ENCODE measurements at regions not wholly inside any gene's neighbourhood (a gene's known extent, or its start where the extent isn't known, plus 50 kb on each side); places are given as distances from the start of the nearest gene placed in this dataset.
"Not testable (repeated sequence)": the region's sequence is repeated elsewhere in the genome, so short reads cannot be mapped to it uniquely, and the experiment has no call there.

DNA sequence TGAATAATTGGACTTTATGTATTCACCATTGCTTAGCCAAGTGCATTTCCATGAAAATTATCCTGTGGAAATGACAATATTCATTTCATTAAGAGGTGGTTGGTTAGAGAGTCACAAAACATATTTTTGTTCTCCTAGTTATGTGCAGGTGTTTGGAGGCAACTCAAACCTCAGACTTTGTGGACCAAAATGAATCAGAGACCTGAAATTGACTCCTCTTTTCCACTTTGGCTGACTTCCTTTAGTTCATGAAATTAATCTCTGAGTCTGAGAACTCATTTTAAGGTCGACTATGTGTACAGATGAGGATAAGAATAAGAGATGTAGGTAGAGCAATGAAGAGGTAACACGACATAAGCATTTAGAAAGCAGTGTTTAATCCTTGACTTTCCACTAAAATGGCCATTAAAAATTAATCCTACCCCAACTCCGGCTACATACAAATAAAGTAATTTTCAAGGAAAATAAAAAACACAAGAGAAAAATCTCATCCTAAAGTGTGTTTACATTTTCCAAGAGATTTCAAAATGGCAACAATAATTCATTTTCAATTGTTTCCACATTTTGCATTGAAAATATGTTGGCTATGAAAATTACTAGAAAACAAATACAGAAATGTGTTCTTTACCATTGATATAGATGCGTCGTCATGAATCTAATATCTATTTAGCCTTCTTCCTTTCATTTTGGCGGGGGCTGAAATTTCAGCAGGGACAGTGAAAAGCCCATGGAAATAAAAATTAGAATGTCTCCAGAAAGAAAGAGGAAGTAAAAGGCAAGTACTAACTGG, 185.4 kb upstream of the CSNK1A1L start:
- intact Hi-C loops (cut with DNase I), result no loop called here
- H3K27ac ChIP-seq, result no peak overlapping the region
- no peaks in the 10 kb centered on the region for H3K36me3 ChIP-seq
- H3K9me3 ChIP-seq, result no peaks in the 10 kb centered on the region
- TF ChIP-seq POLR2A (IDR thresholded peaks at IDR 0.05) (no peak), EP300 (IDR thresholded peaks at IDR 0.05) (no peak)
- TF ChIP-seq, protein P1, sequence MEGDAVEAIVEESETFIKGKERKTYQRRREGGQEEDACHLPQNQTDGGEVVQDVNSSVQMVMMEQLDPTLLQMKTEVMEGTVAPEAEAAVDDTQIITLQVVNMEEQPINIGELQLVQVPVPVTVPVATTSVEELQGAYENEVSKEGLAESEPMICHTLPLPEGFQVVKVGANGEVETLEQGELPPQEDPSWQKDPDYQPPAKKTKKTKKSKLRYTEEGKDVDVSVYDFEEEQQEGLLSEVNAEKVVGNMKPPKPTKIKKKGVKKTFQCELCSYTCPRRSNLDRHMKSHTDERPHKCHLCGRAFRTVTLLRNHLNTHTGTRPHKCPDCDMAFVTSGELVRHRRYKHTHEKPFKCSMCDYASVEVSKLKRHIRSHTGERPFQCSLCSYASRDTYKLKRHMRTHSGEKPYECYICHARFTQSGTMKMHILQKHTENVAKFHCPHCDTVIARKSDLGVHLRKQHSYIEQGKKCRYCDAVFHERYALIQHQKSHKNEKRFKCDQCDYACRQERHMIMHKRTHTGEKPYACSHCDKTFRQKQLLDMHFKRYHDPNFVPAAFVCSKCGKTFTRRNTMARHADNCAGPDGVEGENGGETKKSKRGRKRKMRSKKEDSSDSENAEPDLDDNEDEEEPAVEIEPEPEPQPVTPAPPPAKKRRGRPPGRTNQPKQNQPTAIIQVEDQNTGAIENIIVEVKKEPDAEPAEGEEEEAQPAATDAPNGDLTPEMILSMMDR (IDR thresholded peaks at IDR 0.05), result no peak
- WGBS, 3 donors, result 74 to 84% (median 81%) methylated on average over 6 of the region's 6 CpGs
- H3K4me3 ChIP-seq, result no peak overlapping the region
- DNase-seq, result no peak
- no peaks in the 10 kb centered on the region for H3K27me3 ChIP-seq
- H3K4me1 ChIP-seq (ENCODE audit: insufficient read depth), result no peaks in the 10 kb centered on the region

- Histone ChIP-seq H3K4me1 (ENCODE audit: insufficient read depth) (no peaks in the 10 kb centered on the region), H3K9me3 (no peaks in the 10 kb centered on the region), H3K27ac (no peak overlapping the region), H3K36me3 (no peaks in the 10 kb centered on the region), H3K27me3 (no peaks in the 10 kb centered on the region), H3K4me3 (no peak overlapping the region)
- TF ChIP-seq POLR2A (IDR thresholded peaks at IDR 0.05) (no peak), EP300 (IDR thresholded peaks at IDR 0.05) (no peak)
- TF ChIP-seq, protein P1 (IDR thresholded peaks at IDR 0.05), result no peak
- intact Hi-C loops (cut with DNase I), result no loop called here
- DNase-seq, result no peak
- 54 to 60% (median 55%) methylated on average over 6 of the region's 6 CpGs for WGBS, 3 donors
These were observed 183.9 kb upstream of the CSNK1A1L start for GRCh38 chr13:37289212-37289935.

- H3K4me3 ChIP-seq, result no peak overlapping the region
- H3K4me1 ChIP-seq (ENCODE audit: insufficient read depth), result no peaks in the 10 kb centered on the region
- WGBS, 3 donors, result 47 to 52% (median 48%) methylated on average over 6 of the region's 6 CpGs
- H3K9me3 ChIP-seq, result no peaks in the 10 kb centered on the region
- H3K27me3 ChIP-seq, result no peaks in the 10 kb centered on the region
- H3K36me3 ChIP-seq, result no peaks in the 10 kb centered on the region
- TF ChIP-seq EP300 (IDR thresholded peaks at IDR 0.05), result no peak
- no peak for TF ChIP-seq POLR2A (IDR thresholded peaks at IDR 0.05)
- TF ChIP-seq, protein P1 (IDR thresholded peaks at IDR 0.05), result no peak
- DNase-seq, result no peak
- intact Hi-C loops (cut with DNase I), result no loop called here
- H3K27ac ChIP-seq, result no peak overlapping the region
These were observed 182.7 kb upstream of the CSNK1A1L start for GRCh38 chr13:37288057-37288720.

DNA sequence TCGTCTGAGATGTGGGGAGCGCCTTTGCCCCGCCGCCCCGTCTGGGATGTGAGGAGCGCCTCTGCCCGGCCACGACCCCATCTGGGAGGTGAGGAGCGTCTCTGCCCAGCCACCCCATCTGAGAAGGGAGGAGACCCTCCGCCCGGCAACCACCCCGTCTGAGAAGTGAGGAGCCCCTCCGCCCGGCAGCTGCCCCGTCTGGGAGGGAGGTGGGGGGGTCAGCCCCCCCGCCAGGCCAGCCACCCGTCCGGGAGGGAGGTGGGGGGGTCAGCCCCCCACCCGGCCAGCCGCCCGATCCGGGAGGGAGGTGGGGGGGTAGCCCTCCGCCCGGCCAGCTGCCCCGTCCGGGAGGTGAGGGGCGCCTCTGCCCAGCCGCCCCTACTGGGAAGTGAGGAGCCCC, 174.8 kb upstream of the CSNK1A1L start:
- H3K4me1 ChIP-seq (ENCODE audit: insufficient read depth); H3K36me3 ChIP-seq; intact Hi-C loops (cut with DNase I); H3K9me3 ChIP-seq; H3K27ac ChIP-seq; H3K27me3 ChIP-seq; DNase-seq; H3K4me3 ChIP-seq: not testable (repeated sequence)
- 91 to 100% (median 94%) methylated on average over 7 to 28 of the region's 28 CpGs for WGBS, 3 donors
